ENCODE measurements at regions not wholly inside any gene's neighbourhood (a gene's known extent, or its start where the extent isn't known, plus 50 kb on each side); places are given as distances from the start of the nearest gene placed in this dataset.

- TF ChIP-seq ILK (tag; IDR thresholded peaks at IDR 0.05; ENCODE audit: borderline replicate concordance, low read depth) = no peak
- TF ChIP-seq ZBTB8A (IDR thresholded peaks at IDR 0.05; ENCODE audit: partially characterized antibody) = no peak
- TF ChIP-seq, protein P1, sequence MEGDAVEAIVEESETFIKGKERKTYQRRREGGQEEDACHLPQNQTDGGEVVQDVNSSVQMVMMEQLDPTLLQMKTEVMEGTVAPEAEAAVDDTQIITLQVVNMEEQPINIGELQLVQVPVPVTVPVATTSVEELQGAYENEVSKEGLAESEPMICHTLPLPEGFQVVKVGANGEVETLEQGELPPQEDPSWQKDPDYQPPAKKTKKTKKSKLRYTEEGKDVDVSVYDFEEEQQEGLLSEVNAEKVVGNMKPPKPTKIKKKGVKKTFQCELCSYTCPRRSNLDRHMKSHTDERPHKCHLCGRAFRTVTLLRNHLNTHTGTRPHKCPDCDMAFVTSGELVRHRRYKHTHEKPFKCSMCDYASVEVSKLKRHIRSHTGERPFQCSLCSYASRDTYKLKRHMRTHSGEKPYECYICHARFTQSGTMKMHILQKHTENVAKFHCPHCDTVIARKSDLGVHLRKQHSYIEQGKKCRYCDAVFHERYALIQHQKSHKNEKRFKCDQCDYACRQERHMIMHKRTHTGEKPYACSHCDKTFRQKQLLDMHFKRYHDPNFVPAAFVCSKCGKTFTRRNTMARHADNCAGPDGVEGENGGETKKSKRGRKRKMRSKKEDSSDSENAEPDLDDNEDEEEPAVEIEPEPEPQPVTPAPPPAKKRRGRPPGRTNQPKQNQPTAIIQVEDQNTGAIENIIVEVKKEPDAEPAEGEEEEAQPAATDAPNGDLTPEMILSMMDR (IDR thresholded peaks at IDR 0.05 in 2 of 3, conservative IDR thresholded peaks at IDR 0.05 in 1 of 3; ENCODE audit: insufficient read depth in 2 of 3, low read depth in 1 of 3, low read length in 3 of 3) = no peak
- TF ChIP-seq EP300 (IDR thresholded peaks at IDR 0.05; ENCODE audit: low read length) = no peak
- TF ChIP-seq, protein P2, sequence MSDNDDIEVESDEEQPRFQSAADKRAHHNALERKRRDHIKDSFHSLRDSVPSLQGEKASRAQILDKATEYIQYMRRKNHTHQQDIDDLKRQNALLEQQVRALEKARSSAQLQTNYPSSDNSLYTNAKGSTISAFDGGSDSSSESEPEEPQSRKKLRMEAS (CRISPR knock-in tag; IDR thresholded peaks at IDR 0.05) = no peak
- TF ChIP-seq ELF4 (CRISPR knock-in tag; IDR thresholded peaks at IDR 0.05) = no peak
- no peak for TF ChIP-seq FOS (IDR thresholded peaks at IDR 0.05; ENCODE audit: extremely low read depth, insufficient read length)
- no peak for TF ChIP-seq CEBPB (tag; IDR thresholded peaks at IDR 0.05)
- no peak for TF ChIP-seq POLR2AphosphoS5 (IDR thresholded peaks at IDR 0.05; ENCODE audit: control insufficient read depth, insufficient read depth, low read depth, low read length)
- no peak for TF ChIP-seq NFE2L1 (tag; IDR thresholded peaks at IDR 0.05; ENCODE audit: borderline replicate concordance, low read depth)
- TF ChIP-seq, protein P3, sequence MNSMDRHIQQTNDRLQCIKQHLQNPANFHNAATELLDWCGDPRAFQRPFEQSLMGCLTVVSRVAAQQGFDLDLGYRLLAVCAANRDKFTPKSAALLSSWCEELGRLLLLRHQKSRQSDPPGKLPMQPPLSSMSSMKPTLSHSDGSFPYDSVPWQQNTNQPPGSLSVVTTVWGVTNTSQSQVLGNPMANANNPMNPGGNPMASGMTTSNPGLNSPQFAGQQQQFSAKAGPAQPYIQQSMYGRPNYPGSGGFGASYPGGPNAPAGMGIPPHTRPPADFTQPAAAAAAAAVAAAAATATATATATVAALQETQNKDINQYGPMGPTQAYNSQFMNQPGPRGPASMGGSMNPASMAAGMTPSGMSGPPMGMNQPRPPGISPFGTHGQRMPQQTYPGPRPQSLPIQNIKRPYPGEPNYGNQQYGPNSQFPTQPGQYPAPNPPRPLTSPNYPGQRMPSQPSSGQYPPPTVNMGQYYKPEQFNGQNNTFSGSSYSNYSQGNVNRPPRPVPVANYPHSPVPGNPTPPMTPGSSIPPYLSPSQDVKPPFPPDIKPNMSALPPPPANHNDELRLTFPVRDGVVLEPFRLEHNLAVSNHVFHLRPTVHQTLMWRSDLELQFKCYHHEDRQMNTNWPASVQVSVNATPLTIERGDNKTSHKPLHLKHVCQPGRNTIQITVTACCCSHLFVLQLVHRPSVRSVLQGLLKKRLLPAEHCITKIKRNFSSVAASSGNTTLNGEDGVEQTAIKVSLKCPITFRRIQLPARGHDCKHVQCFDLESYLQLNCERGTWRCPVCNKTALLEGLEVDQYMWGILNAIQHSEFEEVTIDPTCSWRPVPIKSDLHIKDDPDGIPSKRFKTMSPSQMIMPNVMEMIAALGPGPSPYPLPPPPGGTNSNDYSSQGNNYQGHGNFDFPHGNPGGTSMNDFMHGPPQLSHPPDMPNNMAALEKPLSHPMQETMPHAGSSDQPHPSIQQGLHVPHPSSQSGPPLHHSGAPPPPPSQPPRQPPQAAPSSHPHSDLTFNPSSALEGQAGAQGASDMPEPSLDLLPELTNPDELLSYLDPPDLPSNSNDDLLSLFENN (IDR thresholded peaks at IDR 0.05; ENCODE audit: low read depth in 2 of 2, low read length in 2 of 2) = no peak
- TF ChIP-seq HIVEP1 (CRISPR knock-in tag; IDR thresholded peaks at IDR 0.05) = no peak
- TF ChIP-seq PRPF4 (IDR thresholded peaks at IDR 0.05; ENCODE audit: insufficient read depth, low read depth, low read length, poor library complexity, severe bottlenecking) = no peak
Observed at GRCh38 chr11:129702410-129703398, 112.9 kb upstream of the TMEM45B start.

All from K562 (cell line).